SU-DHL-6 (cell line): ENCODE measurements at regions not wholly inside any gene's neighbourhood (a gene's known extent, or its start where the extent isn't known, plus 50 kb on each side); places are given as distances from the start of the nearest gene placed in this dataset.

ENCODE experiments used
- H2AFZ ChIP-seq: fragments of 200-600 bp; sonication (generic); 2 replicates; pipeline ENCODE4 v1.6.1; 2014; ENCODE audit warnings: low read depth, mild to moderate bottlenecking, moderate library complexity, mixed read lengths, antibody characterized with exemption, low read length; ENCODE audit not compliant: severe bottlenecking
- H3F3A ChIP-seq: fragments of 200-600 bp; shearing (Covaris generic); 2 replicates; pipeline ENCODE4 v1.6.0; 2016; ENCODE audit warnings: antibody characterized with exemption, mild to moderate bottlenecking; ENCODE audit not compliant: insufficient read depth
- H3K27ac ChIP-seq: fragments of 200-600 bp; sonication (generic); 2 replicates; pipeline ENCODE4 v1.5.1; 2016; ENCODE audit warnings: low read depth, mild to moderate bottlenecking, low read length, moderate library complexity, mixed read lengths
- H3K27me3 ChIP-seq: fragments of 200-600 bp; sonication (generic), shearing (Covaris generic); 2 replicates; pipeline ENCODE4 v1.6.0; 2014; ENCODE audit warnings: mild to moderate bottlenecking, low read length
- H3K36me3 ChIP-seq: fragments of 200-600 bp; sonication (generic); 2 replicates; pipeline ENCODE4 v1.6.1; 2014; ENCODE audit warnings: mild to moderate bottlenecking, low read length, mixed read lengths
- H3K4me2 ChIP-seq: fragments of 300-600, 200-600 bp; shearing (Covaris generic), sonication (generic); 2 replicates; pipeline ENCODE4 v1.6.0; 2014; ENCODE audit warnings: low read length, low read depth, mild to moderate bottlenecking; ENCODE audit not compliant: poor library complexity, severe bottlenecking
- H3K4me3 ChIP-seq: fragments of 200-600 bp; sonication (generic); 2 replicates; pipeline ENCODE4 v1.5.1; 2014; ENCODE audit warnings: antibody characterized with exemption, low read length, mild to moderate bottlenecking, mixed read lengths; ENCODE audit not compliant: insufficient read depth, poor library complexity, severe bottlenecking
- H3K79me2 ChIP-seq: fragments of 200-600 bp; sonication (generic); 2 replicates; pipeline ENCODE4 v1.6.1; 2014; ENCODE audit warnings: mild to moderate bottlenecking, low read length, moderate library complexity; ENCODE audit not compliant: insufficient read depth
- H3K9ac ChIP-seq: fragments of 200-600 bp; sonication (generic); 2 replicates; pipeline ENCODE4 v1.7.0; 2014; ENCODE audit warnings: mild to moderate bottlenecking, low read length
- H3K9me2 ChIP-seq: fragments of 200-600 bp; sonication (generic); replicated peaks from 2 replicates; pipeline ENCODE4 v1.6.1; 2014; ENCODE audit warnings: low read length; ENCODE audit not compliant: insufficient read depth
- H3K9me3 ChIP-seq: fragments of 200-600 bp; sonication (generic); 2 replicates; pipeline ENCODE4 v1.6.1; 2014; ENCODE audit warnings: low read length, mixed read lengths; ENCODE audit not compliant: insufficient read depth
- H4K20me1 ChIP-seq: fragments of 200-600 bp; sonication (generic); 2 replicates; pipeline ENCODE4 v1.6.1; 2014; ENCODE audit warnings: low read depth, mild to moderate bottlenecking, antibody characterized with exemption, low read length, moderate library complexity, mixed read lengths
- EZH2phosphoT487 ChIP-seq: fragments of 200-600 bp; sonication (generic), shearing (Covaris generic); conservative IDR thresholded peaks from 2 replicates; pipeline ENCODE4 v1.6.1; 2018; ENCODE audit warnings: mild to moderate bottlenecking, antibody characterized with exemption, low read length, moderate library complexity, mixed read lengths
- TF ChIP-seq, protein P1 (sequence below): fragments of 200-600 bp; sonication (generic); IDR thresholded peaks from one replicate; pipeline ENCODE4 v1.5.1; 2017; ENCODE audit warnings: antibody characterized with exemption, mild to moderate bottlenecking, low read length, moderate library complexity; ENCODE audit not compliant: insufficient read depth, poor library complexity, severe bottlenecking

DNA sequence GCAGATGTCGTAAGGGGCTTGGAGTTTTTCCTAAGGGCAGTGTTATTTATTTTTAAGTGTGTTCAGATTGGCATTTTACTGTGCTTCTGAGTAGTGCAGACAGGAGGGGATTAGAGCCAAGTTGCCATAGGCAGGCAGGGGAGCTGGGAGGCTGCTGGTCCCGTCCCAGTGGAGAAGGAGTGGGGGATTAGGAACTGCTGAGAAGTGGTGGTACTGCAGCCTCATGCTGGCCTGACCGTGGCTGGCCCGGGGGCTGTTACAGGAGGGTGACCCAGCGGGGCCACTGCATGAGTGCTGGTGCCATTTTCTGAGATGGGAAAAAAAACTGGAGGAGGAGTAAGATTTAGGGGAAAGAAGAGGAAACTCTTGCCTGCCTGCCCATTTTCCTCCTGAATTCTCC is 52.3 kb upstream of the DLK1 start:
- no peak overlapping the region for H3K4me2 ChIP-seq
- H3K9me2 ChIP-seq, result no peaks in the 10 kb centered on the region
- H3K79me2 ChIP-seq, result no peaks in the 10 kb centered on the region
- H3K9ac ChIP-seq, result no peak overlapping the region
- H3K4me3 ChIP-seq, result no peak overlapping the region
- no peaks in the 10 kb centered on the region for H3K27me3 ChIP-seq
- no peaks in the 10 kb centered on the region for H3K36me3 ChIP-seq
- H3K27ac ChIP-seq, result no peak overlapping the region
- H3K9me3 ChIP-seq, result no peaks in the 10 kb centered on the region
- TF ChIP-seq, protein P1, sequence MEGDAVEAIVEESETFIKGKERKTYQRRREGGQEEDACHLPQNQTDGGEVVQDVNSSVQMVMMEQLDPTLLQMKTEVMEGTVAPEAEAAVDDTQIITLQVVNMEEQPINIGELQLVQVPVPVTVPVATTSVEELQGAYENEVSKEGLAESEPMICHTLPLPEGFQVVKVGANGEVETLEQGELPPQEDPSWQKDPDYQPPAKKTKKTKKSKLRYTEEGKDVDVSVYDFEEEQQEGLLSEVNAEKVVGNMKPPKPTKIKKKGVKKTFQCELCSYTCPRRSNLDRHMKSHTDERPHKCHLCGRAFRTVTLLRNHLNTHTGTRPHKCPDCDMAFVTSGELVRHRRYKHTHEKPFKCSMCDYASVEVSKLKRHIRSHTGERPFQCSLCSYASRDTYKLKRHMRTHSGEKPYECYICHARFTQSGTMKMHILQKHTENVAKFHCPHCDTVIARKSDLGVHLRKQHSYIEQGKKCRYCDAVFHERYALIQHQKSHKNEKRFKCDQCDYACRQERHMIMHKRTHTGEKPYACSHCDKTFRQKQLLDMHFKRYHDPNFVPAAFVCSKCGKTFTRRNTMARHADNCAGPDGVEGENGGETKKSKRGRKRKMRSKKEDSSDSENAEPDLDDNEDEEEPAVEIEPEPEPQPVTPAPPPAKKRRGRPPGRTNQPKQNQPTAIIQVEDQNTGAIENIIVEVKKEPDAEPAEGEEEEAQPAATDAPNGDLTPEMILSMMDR, result no peak
- no peak for TF ChIP-seq EZH2phosphoT487
- no peak overlapping the region for H2AFZ ChIP-seq
- no peaks in the 10 kb centered on the region for H4K20me1 ChIP-seq
- no peaks in the 10 kb centered on the region for H3F3A ChIP-seq

DNA sequence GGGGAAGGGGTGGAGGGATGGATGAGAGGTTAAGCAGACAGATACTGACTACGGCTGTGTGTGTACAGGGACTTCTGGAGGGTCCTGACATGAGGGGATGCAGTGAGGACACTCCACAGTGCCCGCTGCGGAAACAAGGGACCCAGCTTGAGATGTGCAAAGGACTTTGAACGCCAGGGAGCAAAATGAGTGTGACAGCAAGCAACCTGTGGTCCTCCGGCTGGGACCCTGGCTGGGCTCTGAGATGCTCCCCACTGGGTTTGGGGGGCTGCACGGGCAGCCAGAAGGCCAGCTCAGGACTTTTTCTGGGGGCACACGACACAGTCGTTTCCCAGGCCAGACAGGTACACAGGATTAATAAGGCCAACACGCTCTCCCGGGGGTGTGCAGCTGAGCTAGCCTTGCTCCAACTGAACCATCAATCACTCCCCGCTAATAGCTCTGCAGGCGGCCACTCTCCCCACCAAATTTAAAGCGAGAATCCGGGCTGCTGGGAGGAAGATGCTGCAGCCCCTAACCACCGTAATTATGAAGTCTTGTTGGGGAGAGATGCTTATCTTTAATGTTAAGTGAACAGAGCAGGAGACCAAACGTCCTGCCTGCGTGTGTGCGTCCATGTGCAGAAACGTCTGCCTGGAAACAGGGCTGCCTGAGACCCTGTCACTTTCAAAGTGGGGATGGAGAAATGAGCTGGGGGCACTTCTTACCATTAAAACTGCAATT is 51.6 kb upstream of the DLK1 start:
- no peaks in the 10 kb centered on the region for H3K27me3 ChIP-seq
- H3K9me2 ChIP-seq, result no peaks in the 10 kb centered on the region
- H4K20me1 ChIP-seq, result no peaks in the 10 kb centered on the region
- no peak overlapping the region for H2AFZ ChIP-seq
- no peak overlapping the region for H3K4me2 ChIP-seq
- no peaks in the 10 kb centered on the region for H3F3A ChIP-seq
- H3K9me3 ChIP-seq, result no peaks in the 10 kb centered on the region
- TF ChIP-seq, protein P1, result no peak
- no peak for TF ChIP-seq EZH2phosphoT487
- no peaks in the 10 kb centered on the region for H3K79me2 ChIP-seq
- no peak overlapping the region for H3K9ac ChIP-seq
- H3K27ac ChIP-seq, result no peak overlapping the region
- no peaks in the 10 kb centered on the region for H3K36me3 ChIP-seq
- no peak overlapping the region for H3K4me3 ChIP-seq

DNA sequence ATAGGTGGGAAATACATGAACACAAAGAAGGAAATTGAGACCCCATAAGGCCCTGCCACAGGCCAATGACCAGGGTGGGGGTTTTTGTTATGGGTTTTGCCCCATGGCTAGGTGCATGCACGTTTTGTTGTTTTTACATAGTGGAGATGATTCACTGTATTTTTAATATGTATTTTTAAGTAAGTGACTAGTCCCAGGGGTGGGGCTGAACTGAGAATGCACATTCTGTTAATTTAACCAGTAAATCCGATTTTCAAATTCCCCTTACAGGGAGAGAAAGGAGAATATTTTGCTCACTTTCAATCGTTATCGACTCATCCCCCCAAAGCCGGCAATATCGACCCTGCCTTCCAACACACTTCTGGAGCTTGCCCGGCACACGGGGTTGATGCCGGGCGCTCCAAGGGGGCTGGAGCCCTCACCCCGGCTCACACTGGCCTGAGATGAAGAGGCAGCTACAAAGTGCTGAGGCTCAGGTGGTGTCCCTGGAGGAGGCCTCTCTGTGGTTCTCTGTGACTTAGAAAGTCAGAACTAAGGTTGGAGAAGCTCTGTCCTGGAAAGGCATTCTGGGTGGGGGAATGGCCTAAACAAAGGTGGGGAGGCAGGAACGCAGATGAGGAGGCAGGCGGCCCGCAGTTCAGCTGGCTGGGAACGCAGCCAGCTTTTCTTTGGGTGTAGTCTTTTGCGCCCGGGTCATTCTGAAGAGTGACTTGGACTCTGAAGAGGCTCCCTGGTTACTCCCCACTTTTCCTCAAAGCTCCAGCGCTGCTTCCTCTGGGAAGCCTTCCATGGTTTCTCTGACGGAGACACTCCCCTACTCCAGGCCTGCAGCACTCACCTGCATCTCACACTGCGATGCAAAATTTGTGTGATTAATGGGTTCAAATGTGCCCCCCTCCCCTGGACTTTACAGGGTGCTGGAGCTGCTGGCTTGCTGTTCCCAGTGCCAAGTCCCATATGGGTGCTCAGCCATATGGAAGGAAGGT is 50.7 kb upstream of the DLK1 start:
- H3K79me2 ChIP-seq, result no peaks in the 10 kb centered on the region
- H3K9me3 ChIP-seq, result no peaks in the 10 kb centered on the region
- TF ChIP-seq, protein P1, result no peak
- TF ChIP-seq EZH2phosphoT487, result no peak
- H4K20me1 ChIP-seq, result no peaks in the 10 kb centered on the region
- no peak overlapping the region for H3K4me2 ChIP-seq
- no peak overlapping the region for H3K4me3 ChIP-seq
- H3F3A ChIP-seq, result no peaks in the 10 kb centered on the region
- no peak overlapping the region for H3K27ac ChIP-seq
- H3K9me2 ChIP-seq, result no peaks in the 10 kb centered on the region
- no peaks in the 10 kb centered on the region for H3K36me3 ChIP-seq
- H3K27me3 ChIP-seq, result no peaks in the 10 kb centered on the region
- no peak overlapping the region for H2AFZ ChIP-seq
- no peak overlapping the region for H3K9ac ChIP-seq
